CD4-positive, alpha-beta T cell (primary cell): ENCODE measurements at regions not wholly inside any gene's neighbourhood (a gene's known extent, or its start where the extent isn't known, plus 50 kb on each side); places are given as distances from the start of the nearest gene placed in this dataset.

ENCODE experiments used
- ATAC-seq: fragments of 200-7000 bp; cut with Tn5 transposase; one replicate; pipeline ENCODE4 v1.10.0; 2022; ENCODE audit warnings: mild to moderate bottlenecking; ENCODE audit not compliant: poor library complexity
- CTCF ChIA-PET: fragments of 350-600 bp; sonication (Branson Sonifier 250); formaldehyde crosslinking; loops from one replicate; lab custom pipeline; 2021; ENCODE audit warnings: antibody characterized with exemption, inconsistent platforms; lab: Charles Lee
- POLR2A ChIA-PET: fragments of 350-600 bp; sonication (Branson Sonifier 250); formaldehyde crosslinking; loops from one replicate; lab custom pipeline; 2021; ENCODE audit warnings: antibody characterized with exemption, inconsistent platforms; lab: Charles Lee
- DNase-seq, 14 experiments: peaks; one replicate each; pipeline ENCODE4 v3.0.0-alpha.2; 2013 to 2020; ENCODE audit warnings: mixed read lengths in 2 of 14
- H3K27ac ChIP-seq, 2 donors: one replicate each; pipeline versions ENCODE4 v1.5.1 to v1.7.0; 2013; ENCODE audit warnings: low read length in 2 of 2, low read depth in 1 of 2, mild to moderate bottlenecking in 1 of 2
- H3K27me3 ChIP-seq, 2 experiments: 1 replicate in 1 of 2; 2 replicates in 1 of 2; pipeline versions ENCODE4 v1.6.1 to v1.7.0; 2013; ENCODE audit warnings: low read length in 2 of 2, control low read depth in 1 of 2, mild to moderate bottlenecking in 1 of 2, moderate library complexity in 1 of 2; ENCODE audit not compliant: insufficient read depth in 2 of 2, control insufficient read depth in 1 of 2
- H3K36me3 ChIP-seq: one replicate; pipeline ENCODE4 v1.6.1; 2013; ENCODE audit warnings: low read length, control low read depth; ENCODE audit not compliant: insufficient read depth
- H3K4me1 ChIP-seq: one replicate; pipeline ENCODE4 v1.6.1; 2013; ENCODE audit warnings: low read length, control low read depth; ENCODE audit not compliant: insufficient read depth
- H3K4me3 ChIP-seq: one replicate; pipeline ENCODE4 v1.5.1; 2013; ENCODE audit warnings: mild to moderate bottlenecking, low read length, moderate library complexity
- H3K9me3 ChIP-seq, 2 experiments: 1 replicate in 1 of 2; 2 replicates in 1 of 2; pipeline versions ENCODE4 v1.6.1 to v1.7.0; 2013; ENCODE audit warnings: low read length in 2 of 2, mild to moderate bottlenecking in 2 of 2, control low read depth in 1 of 2, moderate library complexity in 1 of 2; ENCODE audit not compliant: control insufficient read depth in 1 of 2, insufficient read depth in 1 of 2
- H3K27ac Mint-ChIP-seq: one replicate; pipeline ENCODE4 v1.8.0; 2020; ENCODE audit warnings: mixed read lengths
- H3K27me3 Mint-ChIP-seq: one replicate; pipeline ENCODE4 v1.8.0; 2021; ENCODE audit warnings: mixed read lengths
- H3K36me3 Mint-ChIP-seq: one replicate; pipeline ENCODE4 v1.8.0; 2021; ENCODE audit warnings: low read depth, mixed read lengths
- H3K4me1 Mint-ChIP-seq: one replicate; pipeline ENCODE4 v1.8.0; 2021; ENCODE audit warnings: low read depth, mixed read lengths
- H3K4me3 Mint-ChIP-seq: one replicate; pipeline ENCODE4 v1.8.0; 2020; ENCODE audit warnings: mild to moderate bottlenecking, mixed read lengths
- H3K9me3 Mint-ChIP-seq: one replicate; pipeline ENCODE4 v1.8.0; 2020; ENCODE audit warnings: mixed read lengths
- intact Hi-C, 2 experiments: fragments of 100-400 bp; cut with DNase I in 1 of 2; cut with micrococcal nuclease in 1 of 2; formaldehyde crosslinking; loops; one replicate each; pipeline versions ENCODE4 v1.15.1 to v1.9.0; 2023 to 2025; cut with DNase I, micrococcal nuclease
- TF ChIP-seq, protein P1 (sequence below): fragments of 200-600 bp; IDR thresholded peaks from one replicate; pipeline ENCODE4 v1.8.0; 2022; ENCODE audit warnings: antibody characterized with exemption, mild to moderate bottlenecking

DNA sequence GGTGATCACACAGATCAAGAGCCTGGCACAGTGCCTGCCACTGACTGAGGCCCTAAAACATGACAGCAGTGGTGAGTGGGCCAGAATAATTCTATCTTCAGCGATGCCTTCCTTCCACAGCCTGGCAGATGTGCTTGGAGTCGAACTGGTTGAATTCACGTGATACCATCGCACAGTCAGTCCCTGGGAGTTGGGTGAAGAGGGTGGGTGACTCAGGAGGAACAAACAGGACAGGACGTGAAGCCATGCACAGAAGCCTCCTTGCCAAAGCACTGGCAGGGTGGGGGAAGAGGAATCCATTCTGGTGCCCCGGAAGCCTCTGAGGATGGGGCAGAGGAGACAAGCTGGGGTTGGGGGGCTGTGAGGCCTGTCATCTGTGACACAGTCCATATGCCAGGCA is 80.3 kb upstream of the WNT4 start:
- H3K27ac Mint-ChIP-seq, result no peak overlapping the region
- Histone ChIP-seq H3K27me3 (no peaks in the 10 kb centered on the region), H3K27ac (no peak overlapping the region), H3K4me3 (no peak overlapping the region), H3K4me1 (no peaks in the 10 kb centered on the region), H3K36me3 (no peaks in the 10 kb centered on the region), H3K9me3 (peaks cover 0 to 4% of the 10 kb centered on the region in 2 experiments)
- DNase-seq (no peak), ATAC-seq (no peak)
- TF ChIP-seq, protein P1, sequence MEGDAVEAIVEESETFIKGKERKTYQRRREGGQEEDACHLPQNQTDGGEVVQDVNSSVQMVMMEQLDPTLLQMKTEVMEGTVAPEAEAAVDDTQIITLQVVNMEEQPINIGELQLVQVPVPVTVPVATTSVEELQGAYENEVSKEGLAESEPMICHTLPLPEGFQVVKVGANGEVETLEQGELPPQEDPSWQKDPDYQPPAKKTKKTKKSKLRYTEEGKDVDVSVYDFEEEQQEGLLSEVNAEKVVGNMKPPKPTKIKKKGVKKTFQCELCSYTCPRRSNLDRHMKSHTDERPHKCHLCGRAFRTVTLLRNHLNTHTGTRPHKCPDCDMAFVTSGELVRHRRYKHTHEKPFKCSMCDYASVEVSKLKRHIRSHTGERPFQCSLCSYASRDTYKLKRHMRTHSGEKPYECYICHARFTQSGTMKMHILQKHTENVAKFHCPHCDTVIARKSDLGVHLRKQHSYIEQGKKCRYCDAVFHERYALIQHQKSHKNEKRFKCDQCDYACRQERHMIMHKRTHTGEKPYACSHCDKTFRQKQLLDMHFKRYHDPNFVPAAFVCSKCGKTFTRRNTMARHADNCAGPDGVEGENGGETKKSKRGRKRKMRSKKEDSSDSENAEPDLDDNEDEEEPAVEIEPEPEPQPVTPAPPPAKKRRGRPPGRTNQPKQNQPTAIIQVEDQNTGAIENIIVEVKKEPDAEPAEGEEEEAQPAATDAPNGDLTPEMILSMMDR, result no peak
- ChIA-PET POLR2A (no interaction called here), CTCF (no interaction called here)
- no peaks in the 10 kb centered on the region for H3K36me3 Mint-ChIP-seq
- intact Hi-C loops, result no loop called here
- H3K4me3 Mint-ChIP-seq, result no peak overlapping the region
- H3K9me3 Mint-ChIP-seq, result no peaks in the 10 kb centered on the region
- H3K27me3 Mint-ChIP-seq, result peaks cover 24% of the 10 kb centered on the region
- H3K4me1 Mint-ChIP-seq, result no peaks in the 10 kb centered on the region

DNA sequence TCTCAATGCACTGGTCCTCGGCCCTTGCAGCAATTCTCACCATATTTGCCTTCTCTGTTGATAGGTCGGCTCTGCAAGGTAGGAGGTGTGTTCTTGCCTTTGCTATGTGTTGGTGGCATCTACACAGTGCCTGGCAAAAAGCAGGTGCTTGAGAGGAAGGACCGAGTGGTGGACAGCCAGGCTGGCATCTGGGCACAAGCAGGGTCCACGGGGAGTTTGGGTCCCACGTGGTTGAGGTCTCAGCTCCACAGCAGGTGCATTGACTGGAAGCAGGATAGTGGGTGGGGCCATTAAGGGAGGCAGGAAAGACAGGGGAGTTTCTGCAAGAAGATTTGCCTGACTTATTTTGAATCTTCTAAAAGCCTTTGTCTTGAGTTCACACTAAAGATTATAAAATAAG is 81.2 kb upstream of the WNT4 start:
- intact Hi-C loops, result no loop called here
- Histone ChIP-seq H3K27me3 (no peaks in the 10 kb centered on the region), H3K27ac (no peak overlapping the region), H3K4me3 (no peak overlapping the region), H3K4me1 (no peaks in the 10 kb centered on the region), H3K36me3 (no peaks in the 10 kb centered on the region), H3K9me3 (peaks cover 0 to 8% of the 10 kb centered on the region in 2 experiments)
- Mint-ChIP-seq H3K27ac (no peak overlapping the region), H3K9me3 (no peaks in the 10 kb centered on the region), H3K4me1 (no peaks in the 10 kb centered on the region), H3K4me3 (no peak overlapping the region), H3K36me3 (no peaks in the 10 kb centered on the region), H3K27me3 (peaks cover 16% of the 10 kb centered on the region)
- TF ChIP-seq, protein P1, result no peak
- DNase-seq, result no peak
- ChIA-PET CTCF (no interaction called here), POLR2A (no interaction called here)
- no peak for ATAC-seq

DNA sequence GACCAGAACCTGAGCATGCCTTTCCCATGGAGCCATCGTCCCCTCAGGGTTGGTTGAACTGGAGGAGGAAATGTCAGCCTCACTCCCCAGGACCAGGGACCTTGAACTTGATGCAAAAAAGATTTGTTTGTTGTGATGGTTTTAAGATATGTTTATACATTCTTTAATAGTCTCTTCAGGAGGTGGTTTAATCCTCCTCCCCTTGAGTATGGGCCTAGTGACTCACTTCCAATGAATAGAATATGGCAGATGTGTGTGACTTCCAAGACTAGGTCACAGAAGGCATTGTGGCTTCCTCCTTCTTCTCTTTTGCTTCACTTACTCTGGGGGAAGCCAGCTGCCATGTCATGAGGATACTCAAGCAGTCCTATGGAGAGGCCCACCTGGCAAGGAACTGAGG is 81.7 kb upstream of the WNT4 start:
- intact Hi-C loops, result no loop called here
- no peak for DNase-seq
- ATAC-seq, result no peak
- H3K27me3 Mint-ChIP-seq, result peaks cover 13% of the 10 kb centered on the region
- POLR2A ChIA-PET, result no interaction called here
- no peaks in the 10 kb centered on the region for H3K9me3 Mint-ChIP-seq
- Histone ChIP-seq H3K4me3 (no peak overlapping the region), H3K9me3 (peaks cover 0 to 8% of the 10 kb centered on the region in 2 experiments), H3K27ac (no peak overlapping the region), H3K27me3 (no peaks in the 10 kb centered on the region), H3K36me3 (no peaks in the 10 kb centered on the region), H3K4me1 (no peaks in the 10 kb centered on the region)
- CTCF ChIA-PET, result no interaction called here
- no peak overlapping the region for H3K27ac Mint-ChIP-seq
- no peaks in the 10 kb centered on the region for H3K36me3 Mint-ChIP-seq
- H3K4me1 Mint-ChIP-seq, result no peaks in the 10 kb centered on the region
- TF ChIP-seq, protein P1, result no peak
- no peak overlapping the region for H3K4me3 Mint-ChIP-seq
